CD14-positive monocyte (primary cell): ENCODE measurements at regions not wholly inside any gene's neighbourhood (a gene's known extent, or its start where the extent isn't known, plus 50 kb on each side); places are given as distances from the start of the nearest gene placed in this dataset.

Source experiments
- DNase-seq, 3 donors: peaks; one replicate each; pipeline ENCODE4 v3.0.0-alpha.2; 2011 to 2022
- H2AFZ ChIP-seq: 2 replicates; pipeline ENCODE4 v1.6.0; 2012; ENCODE audit warnings: mild to moderate bottlenecking, low read depth, low read length, inconsistent platforms; ENCODE audit not compliant: insufficient read depth, poor library complexity, severe bottlenecking
- H3K27ac ChIP-seq, 2 donors: 1 replicate in 1 of 2; 2 replicates in 1 of 2; pipeline ENCODE4 v1.5.1; 2012 to 2013; ENCODE audit warnings: low read length in 2 of 2, control low read depth in 1 of 2, inconsistent platforms in 1 of 2, low read depth in 1 of 2, mild to moderate bottlenecking in 1 of 2
- H3K27me3 ChIP-seq, 2 donors: one replicate each; pipeline versions ENCODE4 v1.6.0 to v1.6.1; 2011 to 2013; ENCODE audit warnings: low read length in 2 of 2; ENCODE audit not compliant: control insufficient read depth in 2 of 2, insufficient read depth in 2 of 2
- H3K36me3 ChIP-seq, 2 donors: replicated peaks in 1 of 2; 1 replicate in 1 of 2; 2 replicates in 1 of 2; pipeline versions ENCODE4 v1.5.1 to v1.6.1; 2012 to 2013; ENCODE audit warnings: low read length in 2 of 2, control low read depth in 1 of 2, inconsistent platforms in 1 of 2, mild to moderate bottlenecking in 1 of 2; ENCODE audit not compliant: insufficient read depth in 2 of 2, control insufficient read depth in 1 of 2
- H3K4me1 ChIP-seq, 2 donors: 1 replicate in 1 of 2; 2 replicates in 1 of 2; pipeline versions ENCODE4 v1.5.1 to v1.6.1; 2012 to 2013; ENCODE audit warnings: low read length in 2 of 2, control low read depth in 1 of 2, inconsistent platforms in 1 of 2, mild to moderate bottlenecking in 1 of 2, moderate library complexity in 1 of 2; ENCODE audit not compliant: insufficient read depth in 2 of 2, control insufficient read depth in 1 of 2
- H3K4me2 ChIP-seq: replicated peaks from 2 replicates; pipeline ENCODE3; 2012; ENCODE audit warnings: low read length, moderate library complexity, mild to moderate bottlenecking; ENCODE audit not compliant: poor library complexity, severe bottlenecking; ENCODE audit errors: extremely low read depth
- H3K4me3 ChIP-seq, 3 experiments: fragments of 200-600 bp in 1 of 3; sonication (generic) in 1 of 3; replicated peaks in 1 of 3; 1 replicate in 2 of 3; 2 replicates in 1 of 3; pipeline ENCODE4 v1.5.1; 2011 to 2013; ENCODE audit warnings: low read length in 3 of 3, mild to moderate bottlenecking in 3 of 3, control low read depth in 2 of 3, low read depth in 2 of 3, inconsistent platforms in 1 of 3, moderate library complexity in 1 of 3
- H3K79me2 ChIP-seq: 2 replicates; pipeline ENCODE4 v1.6.0; 2012; ENCODE audit warnings: mild to moderate bottlenecking, control low read depth, inconsistent platforms, low read length, moderate library complexity; ENCODE audit not compliant: insufficient read depth
- H3K9ac ChIP-seq: 2 replicates; pipeline ENCODE4 v1.6.0; 2017; ENCODE audit warnings: low read length, mild to moderate bottlenecking; ENCODE audit not compliant: insufficient read depth, poor library complexity, severe bottlenecking
- H3K9me3 ChIP-seq, 2 donors: replicated peaks in 1 of 2; 1 replicate in 1 of 2; 2 replicates in 1 of 2; pipeline versions ENCODE4 v1.5.1 to v1.6.1; 2012 to 2013; ENCODE audit warnings: low read length in 2 of 2, control low read depth in 1 of 2; ENCODE audit not compliant: control insufficient read depth in 1 of 2, insufficient read depth in 1 of 2
- H4K20me1 ChIP-seq: 2 replicates; pipeline ENCODE4 v1.6.0; 2012; ENCODE audit warnings: mild to moderate bottlenecking, low read length, control low read depth, moderate library complexity; ENCODE audit not compliant: insufficient read depth
- H3K27ac Mint-ChIP-seq, 7 donors: one replicate each; pipeline ENCODE4 v1.8.0; 2020; ENCODE audit warnings: mild to moderate bottlenecking in 7 of 7, mixed read lengths in 7 of 7, moderate library complexity in 6 of 7, inconsistent platforms in 2 of 7
- H3K27me3 Mint-ChIP-seq, 3 donors: one replicate each; pipeline ENCODE4 v1.8.0; 2021 to 2022; ENCODE audit warnings: low read depth in 3 of 3, mild to moderate bottlenecking in 3 of 3, mixed read lengths in 3 of 3, moderate library complexity in 3 of 3, inconsistent platforms in 1 of 3
- H3K36me3 Mint-ChIP-seq, 2 donors: one replicate each; pipeline ENCODE4 v1.8.0; 2020; ENCODE audit warnings: mixed read lengths in 2 of 2, inconsistent platforms in 1 of 2, mild to moderate bottlenecking in 1 of 2
- H3K4me1 Mint-ChIP-seq: one replicate; pipeline ENCODE4 v1.8.0; 2020; ENCODE audit warnings: mild to moderate bottlenecking, mixed read lengths
- H3K4me3 Mint-ChIP-seq, 2 donors: one replicate each; pipeline ENCODE4 v1.8.0; 2020; ENCODE audit warnings: mild to moderate bottlenecking in 2 of 2, mixed read lengths in 2 of 2, moderate library complexity in 1 of 2
- H3K9me3 Mint-ChIP-seq, 7 donors: one replicate each; pipeline ENCODE4 v1.8.0; 2020 to 2022; ENCODE audit warnings: mixed read lengths in 7 of 7, mild to moderate bottlenecking in 6 of 7, moderate library complexity in 6 of 7, inconsistent platforms in 2 of 7
- CTCF ChIP-seq: fragments of 200-600 bp; IDR thresholded peaks from one replicate; pipeline ENCODE4 v1.8.0; 2022; ENCODE audit warnings: antibody characterized with exemption, mild to moderate bottlenecking
- WGBS: methylation state at CpG from one replicate; pipeline ENCODE4 v1.1.5; 2013; ENCODE audit warnings: missing lambda C conversion rate; ENCODE audit not compliant: insufficient coverage; 5-methylcytosine and 5-hydroxymethylcytosine counted together
- intact Hi-C, 2 donors: fragments of 100-400 bp; cut with micrococcal nuclease; formaldehyde crosslinking; loops; one replicate each; pipeline versions ENCODE4 v1.15.0 to v1.15.1; 2023

GRCh38 chr3:31262201-31262600 is 270.5 kb upstream of the STT3B start:
- no peaks in the 10 kb centered on the region for H4K20me1 ChIP-seq
- H3K36me3 Mint-ChIP-seq: peaks cover 0 to 4% of the 10 kb centered on the region in 2 donors
- DNase-seq: no peak
- H3K4me3 ChIP-seq: no peak overlapping the region
- H3K9me3 ChIP-seq: no peaks in the 10 kb centered on the region
- no peak overlapping the region for H3K27ac Mint-ChIP-seq
- no peak for TF ChIP-seq CTCF
- 90% methylated on average over 2 of the region's 2 CpGs for WGBS
- no peak overlapping the region for H3K9ac ChIP-seq
- peaks cover 25% of the 10 kb centered on the region for H3K4me1 Mint-ChIP-seq
- H2AFZ ChIP-seq: no peak overlapping the region
- intact Hi-C loops: loop anchor here in 1 of 2 donors (10.0 kb wide), 1 partner anchor 47 kb away; no protein-coding TSS in a partner anchor
- no peak overlapping the region for H3K4me2 ChIP-seq
- peaks cover 22 to 27% of the 10 kb centered on the region in 2 donors for H3K4me1 ChIP-seq
- H3K27me3 Mint-ChIP-seq: peaks cover 0 to 2% (median 0%) of the 10 kb centered on the region in 3 donors
- no peaks in the 10 kb centered on the region for H3K27me3 ChIP-seq
- no peaks in the 10 kb centered on the region for H3K36me3 ChIP-seq
- peaks cover 0 to 12% (median 4%) of the 10 kb centered on the region in 7 donors for H3K9me3 Mint-ChIP-seq
- H3K79me2 ChIP-seq: no peaks in the 10 kb centered on the region
- H3K27ac ChIP-seq: no peak overlapping the region
- H3K4me3 Mint-ChIP-seq: no peak overlapping the region

GRCh38 chr3:31263897-31264296 is 268.8 kb upstream of the STT3B start:
- Histone ChIP-seq H2AFZ (no peak overlapping the region), H3K4me2 (no peak overlapping the region), H3K4me1 (peaks cover 27 to 36% of the 10 kb centered on the region in 2 donors), H3K4me3 (no peak overlapping the region), H3K9ac (no peak overlapping the region), H3K27ac (no peak overlapping the region), H3K36me3 (no peaks in the 10 kb centered on the region), H4K20me1 (no peaks in the 10 kb centered on the region), H3K79me2 (no peaks in the 10 kb centered on the region), H3K27me3 (no peaks in the 10 kb centered on the region), H3K9me3 (no peaks in the 10 kb centered on the region)
- peaks cover 35% of the 10 kb centered on the region for H3K4me1 Mint-ChIP-seq
- WGBS: no CpG with 5 or more reads among the region's 1 CpG
- no peak overlapping the region for H3K27ac Mint-ChIP-seq
- DNase-seq: no peak
- H3K4me3 Mint-ChIP-seq: no peak overlapping the region
- no peak for TF ChIP-seq CTCF
- peaks cover 0 to 12% (median 4%) of the 10 kb centered on the region in 7 donors for H3K9me3 Mint-ChIP-seq
- intact Hi-C loops: loop anchor here in 1 of 2 donors (10.0 kb wide), 1 partner anchor 49 kb away; no protein-coding TSS in a partner anchor
- peaks cover 0 to 2% (median 0%) of the 10 kb centered on the region in 3 donors for H3K27me3 Mint-ChIP-seq
- peaks cover 0 to 4% of the 10 kb centered on the region in 2 donors for H3K36me3 Mint-ChIP-seq
